Stimulated activated naive B cell treated with anti-CD40 and anti-IgM and Interleukin-4, amounts not matched to agents 10 μg/mL and 1 μg/mL and 100 μg/mL, for 72 hours (primary cell): ENCODE measurements at regions not wholly inside any gene's neighbourhood (a gene's known extent, or its start where the extent isn't known, plus 50 kb on each side); places are given as distances from the start of the nearest gene placed in this dataset.

Experiments
- ATAC-seq, 2 donors: fragments of 150-1000 bp; cut with Tn5 transposase; replicated peaks; 2 replicates each; pipeline ENCODE4 v1.10.0; 2021; ENCODE audit warnings: moderate library complexity in 1 of 2
- DNase-seq: peaks from one replicate; pipeline ENCODE4 v3.0.0; 2021
- H3K27ac Mint-ChIP-seq: one replicate; pipeline ENCODE4 v1.8.0; 2022; ENCODE audit warnings: mild to moderate bottlenecking, mixed read lengths
- H3K27me3 Mint-ChIP-seq, 2 donors: one replicate each; pipeline ENCODE4 v1.8.0; 2022; ENCODE audit warnings: mixed read lengths in 2 of 2
- H3K36me3 Mint-ChIP-seq, 2 donors: one replicate each; pipeline ENCODE4 v1.8.0; 2022; ENCODE audit warnings: mixed read lengths in 2 of 2, mild to moderate bottlenecking in 1 of 2
- H3K4me1 Mint-ChIP-seq, 2 donors: one replicate each; pipeline ENCODE4 v1.8.0; 2022; ENCODE audit warnings: mixed read lengths in 2 of 2, mild to moderate bottlenecking in 1 of 2
- H3K4me3 Mint-ChIP-seq, 2 donors: one replicate each; pipeline ENCODE4 v1.8.0; 2022; ENCODE audit warnings: mild to moderate bottlenecking in 2 of 2, mixed read lengths in 2 of 2, moderate library complexity in 1 of 2
- H3K9me3 Mint-ChIP-seq, 2 donors: one replicate each; pipeline ENCODE4 v1.8.0; 2022; ENCODE audit warnings: mixed read lengths in 2 of 2, mild to moderate bottlenecking in 1 of 2

GRCh38 chr5:86371061-86371460 lies 246.7 kb upstream of the COX7C start:
- Mint-ChIP-seq H3K36me3 (no peaks in the 10 kb centered on the region), H3K4me1 (no peaks in the 10 kb centered on the region), H3K4me3 (no peak overlapping the region), H3K27ac (no peak overlapping the region), H3K27me3 (no peaks in the 10 kb centered on the region), H3K9me3 (no peaks in the 10 kb centered on the region)
- ATAC-seq = no peak
- no peak for DNase-seq

GRCh38 chr5:86374611-86375010 lies 243.1 kb upstream of the COX7C start:
- H3K9me3 Mint-ChIP-seq = no peaks in the 10 kb centered on the region
- no peak overlapping the region for H3K4me3 Mint-ChIP-seq
- ATAC-seq (no peak), DNase-seq (no peak)
- H3K27me3 Mint-ChIP-seq = no peaks in the 10 kb centered on the region
- H3K4me1 Mint-ChIP-seq = no peaks in the 10 kb centered on the region
- no peaks in the 10 kb centered on the region for H3K36me3 Mint-ChIP-seq
- no peak overlapping the region for H3K27ac Mint-ChIP-seq

- no peak overlapping the region for H3K27ac Mint-ChIP-seq
- no peaks in the 10 kb centered on the region for H3K9me3 Mint-ChIP-seq
- ATAC-seq = no peak
- DNase-seq = no peak
- H3K4me1 Mint-ChIP-seq = no peaks in the 10 kb centered on the region
- H3K27me3 Mint-ChIP-seq = no peaks in the 10 kb centered on the region
- H3K4me3 Mint-ChIP-seq = no peak overlapping the region
- H3K36me3 Mint-ChIP-seq = no peaks in the 10 kb centered on the region
Observed at GRCh38 chr5:86376214-86376613, 241.5 kb upstream of the COX7C start.

GRCh38 chr5:86403190-86403589 lies 214.6 kb upstream of the COX7C start:
- no peaks in the 10 kb centered on the region for H3K4me1 Mint-ChIP-seq
- ATAC-seq (no peak), DNase-seq (no peak)
- no peaks in the 10 kb centered on the region for H3K27me3 Mint-ChIP-seq
- peaks cover 0 to 1% of the 10 kb centered on the region in 2 donors for H3K9me3 Mint-ChIP-seq
- no peaks in the 10 kb centered on the region for H3K36me3 Mint-ChIP-seq
- H3K27ac Mint-ChIP-seq = no peak overlapping the region
- no peak overlapping the region for H3K4me3 Mint-ChIP-seq

- H3K9me3 Mint-ChIP-seq = peaks cover 0 to 1% of the 10 kb centered on the region in 2 donors
- no peaks in the 10 kb centered on the region for H3K36me3 Mint-ChIP-seq
- H3K4me3 Mint-ChIP-seq = no peak overlapping the region
- H3K27ac Mint-ChIP-seq = no peak overlapping the region
- DNase-seq (no peak), ATAC-seq (no peak)
- no peaks in the 10 kb centered on the region for H3K4me1 Mint-ChIP-seq
- no peaks in the 10 kb centered on the region for H3K27me3 Mint-ChIP-seq
Observed at GRCh38 chr5:86404256-86404655, 213.5 kb upstream of the COX7C start.

GRCh38 chr5:86407711-86408110 lies 210.0 kb upstream of the COX7C start:
- Mint-ChIP-seq H3K27me3 (no peaks in the 10 kb centered on the region), H3K36me3 (no peaks in the 10 kb centered on the region), H3K27ac (no peak overlapping the region), H3K4me1 (no peaks in the 10 kb centered on the region), H3K9me3 (no peaks in the 10 kb centered on the region), H3K4me3 (no peak overlapping the region)
- DNase-seq (no peak), ATAC-seq (no peak)

- Mint-ChIP-seq H3K4me3 (no peak overlapping the region), H3K36me3 (no peaks in the 10 kb centered on the region), H3K27ac (no peak overlapping the region), H3K27me3 (no peaks in the 10 kb centered on the region), H3K4me1 (no peaks in the 10 kb centered on the region), H3K9me3 (no peaks in the 10 kb centered on the region)
- no peak for DNase-seq
- ATAC-seq = no peak
Observed at GRCh38 chr5:86411596-86411995, 206.1 kb upstream of the COX7C start.

- no peaks in the 10 kb centered on the region for H3K9me3 Mint-ChIP-seq
- H3K36me3 Mint-ChIP-seq = no peaks in the 10 kb centered on the region
- DNase-seq (no peak), ATAC-seq (no peak)
- no peaks in the 10 kb centered on the region for H3K27me3 Mint-ChIP-seq
- no peak overlapping the region for H3K4me3 Mint-ChIP-seq
- no peak overlapping the region for H3K27ac Mint-ChIP-seq
- no peaks in the 10 kb centered on the region for H3K4me1 Mint-ChIP-seq
Observed at GRCh38 chr5:86427158-86427557, 190.6 kb upstream of the COX7C start.

- Mint-ChIP-seq H3K27me3 (no peaks in the 10 kb centered on the region), H3K36me3 (no peaks in the 10 kb centered on the region), H3K27ac (no peak overlapping the region), H3K4me1 (no peaks in the 10 kb centered on the region), H3K9me3 (peaks cover 0 to 1% of the 10 kb centered on the region in 2 donors), H3K4me3 (no peak overlapping the region)
- DNase-seq (no peak), ATAC-seq (no peak)
Observed at GRCh38 chr5:86439593-86440110, 178.1 kb upstream of the COX7C start.

GRCh38 chr5:86442036-86442745 lies 175.6 kb upstream of the COX7C start:
- Mint-ChIP-seq H3K27ac (no peak overlapping the region), H3K4me3 (no peak overlapping the region), H3K36me3 (no peaks in the 10 kb centered on the region), H3K27me3 (no peaks in the 10 kb centered on the region), H3K4me1 (no peaks in the 10 kb centered on the region), H3K9me3 (no peaks in the 10 kb centered on the region)
- ATAC-seq (no peak), DNase-seq (no peak)

- no peaks in the 10 kb centered on the region for H3K4me1 Mint-ChIP-seq
- no peak overlapping the region for H3K27ac Mint-ChIP-seq
- H3K4me3 Mint-ChIP-seq = no peak overlapping the region
- no peaks in the 10 kb centered on the region for H3K9me3 Mint-ChIP-seq
- no peaks in the 10 kb centered on the region for H3K36me3 Mint-ChIP-seq
- H3K27me3 Mint-ChIP-seq = no peaks in the 10 kb centered on the region
- ATAC-seq (no peak), DNase-seq (no peak)
Observed at GRCh38 chr5:86447362-86447761, 170.4 kb upstream of the COX7C start.

GRCh38 chr5:86452251-86452650 lies 165.5 kb upstream of the COX7C start:
- no peaks in the 10 kb centered on the region for H3K36me3 Mint-ChIP-seq
- no peak for DNase-seq
- H3K27ac Mint-ChIP-seq = no peak overlapping the region
- ATAC-seq = no peak
- H3K9me3 Mint-ChIP-seq = no peaks in the 10 kb centered on the region
- H3K4me1 Mint-ChIP-seq = no peaks in the 10 kb centered on the region
- no peaks in the 10 kb centered on the region for H3K27me3 Mint-ChIP-seq
- H3K4me3 Mint-ChIP-seq = no peak overlapping the region

GRCh38 chr5:86460519-86460918 lies 157.2 kb upstream of the COX7C start:
- H3K27ac Mint-ChIP-seq = no peak overlapping the region
- peaks cover 12 to 14% of the 10 kb centered on the region in 2 donors for H3K9me3 Mint-ChIP-seq
- H3K4me3 Mint-ChIP-seq = no peak overlapping the region
- no peaks in the 10 kb centered on the region for H3K27me3 Mint-ChIP-seq
- ATAC-seq = no peak
- no peaks in the 10 kb centered on the region for H3K4me1 Mint-ChIP-seq
- DNase-seq = no peak
- no peaks in the 10 kb centered on the region for H3K36me3 Mint-ChIP-seq

- DNase-seq = no peak
- Mint-ChIP-seq H3K4me1 (no peaks in the 10 kb centered on the region), H3K27me3 (no peaks in the 10 kb centered on the region), H3K36me3 (no peaks in the 10 kb centered on the region), H3K27ac (no peak overlapping the region), H3K4me3 (no peak overlapping the region), H3K9me3 (peaks cover 18% of the 10 kb centered on the region in 2 donors)
- ATAC-seq = no peak
Observed at GRCh38 chr5:86461169-86461956, 156.4 kb upstream of the COX7C start.

- Mint-ChIP-seq H3K27ac (no peak overlapping the region), H3K4me1 (no peaks in the 10 kb centered on the region), H3K9me3 (peaks cover 18 to 21% of the 10 kb centered on the region in 2 donors), H3K36me3 (no peaks in the 10 kb centered on the region), H3K27me3 (no peaks in the 10 kb centered on the region), H3K4me3 (no peak overlapping the region)
- no peak for DNase-seq
- no peak for ATAC-seq
Observed at GRCh38 chr5:86463339-86463738, 154.4 kb upstream of the COX7C start.
